ENCODE measurements at regions not wholly inside any gene's neighbourhood (a gene's known extent, or its start where the extent isn't known, plus 50 kb on each side); places are given as distances from the start of the nearest gene placed in this dataset.
"Not testable (repeated sequence)": the region's sequence is repeated elsewhere in the genome, so short reads cannot be mapped to it uniquely, and the experiment has no call there.

- no peak for DNase-seq
Observed at GRCh38 chr15:93413745-93414144, 324.7 kb upstream of the RGMA start.

- DNase-seq, result no peak
Observed at GRCh38 chr15:93399121-93399520, 310.1 kb upstream of the RGMA start.

GRCh38 chr15:93389211-93389610 lies 300.2 kb upstream of the RGMA start:
- DNase-seq, result no peak

GRCh38 chr15:93384886-93385285 lies 295.9 kb upstream of the RGMA start:
- DNase-seq, result no peak

GRCh38 chr15:93382200-93382820 lies 293.3 kb upstream of the RGMA start:
- peak; percentile 84 for DNase-seq

- DNase-seq, result peak; percentile 37
Observed at GRCh38 chr15:93378558-93378957, 289.5 kb upstream of the RGMA start.

GRCh38 chr15:93372865-93373223 lies 283.8 kb upstream of the RGMA start:
- DNase-seq, result no peak

GRCh38 chr15:93372208-93372864 lies 283.3 kb upstream of the RGMA start:
- peak; percentile 52 for DNase-seq

- DNase-seq, result no peak
Observed at GRCh38 chr15:93366387-93367100, 277.5 kb upstream of the RGMA start.

- DNase-seq, result no peak
Observed at GRCh38 chr15:93362821-93363220, 273.8 kb upstream of the RGMA start.

- DNase-seq, result no peak
Observed at GRCh38 chr15:93362203-93362602, 273.2 kb upstream of the RGMA start.

- DNase-seq, result no peak
Observed at GRCh38 chr15:93361703-93362102, 272.7 kb upstream of the RGMA start.

- no peak for DNase-seq
Observed at GRCh38 chr15:93360976-93361375, 272.0 kb upstream of the RGMA start.

- DNase-seq, result no peak
Observed at GRCh38 chr15:93360318-93360717, 271.3 kb upstream of the RGMA start.

- DNase-seq, result no peak
Observed at GRCh38 chr15:93359425-93360131, 270.6 kb upstream of the RGMA start.

- no peak for DNase-seq
Observed at GRCh38 chr15:93359060-93359408, 270.0 kb upstream of the RGMA start.

GRCh38 chr15:93358166-93359059 lies 269.4 kb upstream of the RGMA start:
- DNase-seq, result no peak

GRCh38 chr15:93348711-93349545 lies 259.9 kb upstream of the RGMA start:
- DNase-seq, result no peak

- DNase-seq, result no peak
Observed at GRCh38 chr15:93347986-93348385, 259.0 kb upstream of the RGMA start.

GRCh38 chr15:93345981-93346380 lies 257.0 kb upstream of the RGMA start:
- DNase-seq, result no peak

GRCh38 chr15:93343402-93343801 lies 254.4 kb upstream of the RGMA start:
- not testable (repeated sequence) for DNase-seq

- DNase-seq, result no peak
Observed at GRCh38 chr15:93341164-93341563, 252.2 kb upstream of the RGMA start.

All from NCI-H748 treated with DMSO at 0.1 percent for 48 hours (cell line).